ENCODE measurements at regions not wholly inside any gene's neighbourhood (a gene's known extent, or its start where the extent isn't known, plus 50 kb on each side); places are given as distances from the start of the nearest gene placed in this dataset.
A peak's percentile ranks its signal among the peaks of the same experiment; 100 is the strongest.

- no peak for DNase-seq (ENCODE audit: low spot score)
Measured at GRCh38 chr2:56102098-56102497, 81.7 kb upstream of the CCDC85A start.

- DNase-seq (ENCODE audit: low spot score) = no peak
Measured at GRCh38 chr2:56102866-56103265, 80.9 kb upstream of the CCDC85A start.

GRCh38 chr2:56104962-56105361 lies 78.8 kb upstream of the CCDC85A start:
- DNase-seq (ENCODE audit: low spot score) = no peak

GRCh38 chr2:56107502-56108220 lies 76.1 kb upstream of the CCDC85A start:
- no peak for DNase-seq (ENCODE audit: low spot score)

- DNase-seq (ENCODE audit: low spot score) = no peak
Measured at GRCh38 chr2:56108806-56109205, 75.0 kb upstream of the CCDC85A start.

GRCh38 chr2:56109994-56110393 lies 73.8 kb upstream of the CCDC85A start:
- DNase-seq (ENCODE audit: low spot score) = no peak

- DNase-seq (ENCODE audit: low spot score) = no peak
Measured at GRCh38 chr2:56113382-56113975, 70.3 kb upstream of the CCDC85A start.

- no peak for DNase-seq (ENCODE audit: low spot score)
Measured at GRCh38 chr2:56117764-56118163, 66.0 kb upstream of the CCDC85A start.

- no peak for DNase-seq (ENCODE audit: low spot score)
Measured at GRCh38 chr2:56118474-56118873, 65.3 kb upstream of the CCDC85A start.

- DNase-seq (ENCODE audit: low spot score) = no peak
Measured at GRCh38 chr2:56121995-56122394, 61.8 kb upstream of the CCDC85A start.

- no peak for DNase-seq (ENCODE audit: low spot score)
Measured at GRCh38 chr2:56123538-56123937, 60.3 kb upstream of the CCDC85A start.

GRCh38 chr2:56127010-56127409 lies 56.8 kb upstream of the CCDC85A start:
- DNase-seq (ENCODE audit: low spot score) = no peak

- DNase-seq (ENCODE audit: low spot score) = peak; percentile 79
Measured at GRCh38 chr2:56127463-56128152, 56.2 kb upstream of the CCDC85A start.

- no peak for DNase-seq (ENCODE audit: low spot score)
Measured at GRCh38 chr2:56128235-56128634, 55.6 kb upstream of the CCDC85A start.

- DNase-seq (ENCODE audit: low spot score) = peak; percentile 44
Measured at GRCh38 chr2:56130463-56131070, 53.2 kb upstream of the CCDC85A start.

- DNase-seq (ENCODE audit: low spot score) = peak; percentile 67
Measured at GRCh38 chr2:56132138-56132537, 51.7 kb upstream of the CCDC85A start.

GRCh38 chr2:56133441-56133840 lies 50.3 kb upstream of the CCDC85A start:
- no peak for DNase-seq (ENCODE audit: low spot score)

- DNase-seq (ENCODE audit: low spot score) = no peak
Measured at GRCh38 chr2:56133931-56134629, 49.7 kb upstream of the CCDC85A start.
